ENCODE measurements at regions not wholly inside any gene's neighbourhood (a gene's known extent, or its start where the extent isn't known, plus 50 kb on each side); places are given as distances from the start of the nearest gene placed in this dataset.
"Not testable (repeated sequence)": the region's sequence is repeated elsewhere in the genome, so short reads cannot be mapped to it uniquely, and the experiment has no call there.

- peaks cover 54% of the 10 kb centered on the region for H3K27me3 ChIP-seq (ENCODE audit: control insufficient read depth, insufficient read depth, low read length)
- no peaks in the 10 kb centered on the region for H3K36me3 ChIP-seq (ENCODE audit: insufficient read depth, low read length)
- H3K4me1 ChIP-seq (ENCODE audit: control insufficient read depth, insufficient read depth, low read length): no peaks in the 10 kb centered on the region
- H3K9ac ChIP-seq (ENCODE audit: low read depth, low read length): no peak overlapping the region
- no peaks in the 10 kb centered on the region for H3K9me3 ChIP-seq (replicated peaks; ENCODE audit: low read length)
- H3K4me2 ChIP-seq (ENCODE audit: low read length): no peak overlapping the region
- no peak overlapping the region for H3K4me3 ChIP-seq (ENCODE audit: low read length)
These were observed 370.2 kb upstream of the CCNH start for GRCh38 chr5:87782916-87783315.

GRCh38 chr5:87781976-87782375 is 369.2 kb upstream of the CCNH start:
- no peaks in the 10 kb centered on the region for H3K4me1 ChIP-seq (ENCODE audit: control insufficient read depth, insufficient read depth, low read length)
- no peak overlapping the region for H3K4me2 ChIP-seq (ENCODE audit: low read length)
- no peaks in the 10 kb centered on the region for H3K9me3 ChIP-seq (replicated peaks; ENCODE audit: low read length)
- no peak overlapping the region for H3K9ac ChIP-seq (ENCODE audit: low read depth, low read length)
- H3K27me3 ChIP-seq (ENCODE audit: control insufficient read depth, insufficient read depth, low read length): peaks cover 50% of the 10 kb centered on the region
- H3K36me3 ChIP-seq (ENCODE audit: insufficient read depth, low read length): no peaks in the 10 kb centered on the region
- H3K4me3 ChIP-seq (ENCODE audit: low read length): no peak overlapping the region

GRCh38 chr5:87780831-87781760 is 368.4 kb upstream of the CCNH start:
- no peaks in the 10 kb centered on the region for H3K36me3 ChIP-seq (ENCODE audit: insufficient read depth, low read length)
- no peaks in the 10 kb centered on the region for H3K4me1 ChIP-seq (ENCODE audit: control insufficient read depth, insufficient read depth, low read length)
- H3K4me3 ChIP-seq (ENCODE audit: low read length): no peak overlapping the region
- no peaks in the 10 kb centered on the region for H3K9me3 ChIP-seq (replicated peaks; ENCODE audit: low read length)
- H3K9ac ChIP-seq (ENCODE audit: low read depth, low read length): no peak overlapping the region
- peaks cover 44% of the 10 kb centered on the region for H3K27me3 ChIP-seq (ENCODE audit: control insufficient read depth, insufficient read depth, low read length)
- H3K4me2 ChIP-seq (ENCODE audit: low read length): peak overlapping the region; percentile 32

- no peaks in the 10 kb centered on the region for H3K9me3 ChIP-seq (replicated peaks; ENCODE audit: low read length)
- no peak overlapping the region for H3K4me3 ChIP-seq (ENCODE audit: low read length)
- no peaks in the 10 kb centered on the region for H3K4me1 ChIP-seq (ENCODE audit: control insufficient read depth, insufficient read depth, low read length)
- peaks cover 23% of the 10 kb centered on the region for H3K27me3 ChIP-seq (ENCODE audit: control insufficient read depth, insufficient read depth, low read length)
- H3K9ac ChIP-seq (ENCODE audit: low read depth, low read length): no peak overlapping the region
- no peak overlapping the region for H3K4me2 ChIP-seq (ENCODE audit: low read length)
- no peaks in the 10 kb centered on the region for H3K36me3 ChIP-seq (ENCODE audit: insufficient read depth, low read length)
These were observed 366.1 kb upstream of the CCNH start for GRCh38 chr5:87778876-87779275.

GRCh38 chr5:87777877-87778276 is 365.1 kb upstream of the CCNH start:
- H3K27me3 ChIP-seq (ENCODE audit: control insufficient read depth, insufficient read depth, low read length): peaks cover 18% of the 10 kb centered on the region
- H3K9me3 ChIP-seq (replicated peaks; ENCODE audit: low read length): no peaks in the 10 kb centered on the region
- no peak overlapping the region for H3K4me3 ChIP-seq (ENCODE audit: low read length)

GRCh38 chr5:87776785-87777184 is 364.1 kb upstream of the CCNH start:
- Histone ChIP-seq H3K9me3 (replicated peaks; ENCODE audit: low read length) (no peaks in the 10 kb centered on the region), H3K4me3 (ENCODE audit: low read length) (no peak overlapping the region), H3K9ac (ENCODE audit: low read depth, low read length) (no peak overlapping the region), H3K4me2 (ENCODE audit: low read length) (no peak overlapping the region), H3K4me1 (ENCODE audit: control insufficient read depth, insufficient read depth, low read length) (no peaks in the 10 kb centered on the region), H3K27me3 (ENCODE audit: control insufficient read depth, insufficient read depth, low read length) (peaks cover 13% of the 10 kb centered on the region), H3K36me3 (ENCODE audit: insufficient read depth, low read length) (no peaks in the 10 kb centered on the region)

More at GRCh38 chr5:87777877-87778276, 365.1 kb upstream of the CCNH start:
- H3K9ac ChIP-seq (ENCODE audit: low read depth, low read length): no peak overlapping the region
- no peaks in the 10 kb centered on the region for H3K4me1 ChIP-seq (ENCODE audit: control insufficient read depth, insufficient read depth, low read length)
- no peaks in the 10 kb centered on the region for H3K36me3 ChIP-seq (ENCODE audit: insufficient read depth, low read length)
- no peak overlapping the region for H3K4me2 ChIP-seq (ENCODE audit: low read length)

GRCh38 chr5:87776302-87776701 is 363.6 kb upstream of the CCNH start:
- not testable (repeated sequence) for H3K36me3 ChIP-seq (ENCODE audit: insufficient read depth, low read length); H3K27me3 ChIP-seq (ENCODE audit: control insufficient read depth, insufficient read depth, low read length); H3K4me3 ChIP-seq (ENCODE audit: low read length); H3K9ac ChIP-seq (ENCODE audit: low read depth, low read length); H3K4me2 ChIP-seq (ENCODE audit: low read length); H3K9me3 ChIP-seq (replicated peaks; ENCODE audit: low read length); H3K4me1 ChIP-seq (ENCODE audit: control insufficient read depth, insufficient read depth, low read length)

GRCh38 chr5:87775228-87775627 is 362.5 kb upstream of the CCNH start:
- Histone ChIP-seq H3K36me3 (ENCODE audit: insufficient read depth, low read length) (no peaks in the 10 kb centered on the region), H3K4me2 (ENCODE audit: low read length) (no peak overlapping the region), H3K9ac (ENCODE audit: low read depth, low read length) (no peak overlapping the region), H3K4me1 (ENCODE audit: control insufficient read depth, insufficient read depth, low read length) (no peaks in the 10 kb centered on the region), H3K9me3 (replicated peaks; ENCODE audit: low read length) (no peaks in the 10 kb centered on the region), H3K27me3 (ENCODE audit: control insufficient read depth, insufficient read depth, low read length) (peaks cover 18% of the 10 kb centered on the region), H3K4me3 (ENCODE audit: low read length) (no peak overlapping the region)

- Histone ChIP-seq H3K9me3 (replicated peaks; ENCODE audit: low read length) (no peaks in the 10 kb centered on the region), H3K9ac (ENCODE audit: low read depth, low read length) (no peak overlapping the region), H3K36me3 (ENCODE audit: insufficient read depth, low read length) (no peaks in the 10 kb centered on the region), H3K27me3 (ENCODE audit: control insufficient read depth, insufficient read depth, low read length) (peaks cover 22% of the 10 kb centered on the region), H3K4me1 (ENCODE audit: control insufficient read depth, insufficient read depth, low read length) (no peaks in the 10 kb centered on the region), H3K4me2 (ENCODE audit: low read length) (no peak overlapping the region), H3K4me3 (ENCODE audit: low read length) (no peak overlapping the region)
These were observed 362.1 kb upstream of the CCNH start for GRCh38 chr5:87774804-87775203.

- H3K4me2 ChIP-seq (ENCODE audit: low read length): no peak overlapping the region
- H3K9me3 ChIP-seq (replicated peaks; ENCODE audit: low read length): no peaks in the 10 kb centered on the region
- H3K4me3 ChIP-seq (ENCODE audit: low read length): no peak overlapping the region
- no peak overlapping the region for H3K9ac ChIP-seq (ENCODE audit: low read depth, low read length)
- H3K36me3 ChIP-seq (ENCODE audit: insufficient read depth, low read length): no peaks in the 10 kb centered on the region
- H3K4me1 ChIP-seq (ENCODE audit: control insufficient read depth, insufficient read depth, low read length): no peaks in the 10 kb centered on the region
- peaks cover 29% of the 10 kb centered on the region for H3K27me3 ChIP-seq (ENCODE audit: control insufficient read depth, insufficient read depth, low read length)
These were observed 357.9 kb upstream of the CCNH start for GRCh38 chr5:87770601-87771121.

GRCh38 chr5:87770016-87770570 is 357.4 kb upstream of the CCNH start:
- no peak overlapping the region for H3K9ac ChIP-seq (ENCODE audit: low read depth, low read length)
- no peaks in the 10 kb centered on the region for H3K4me1 ChIP-seq (ENCODE audit: control insufficient read depth, insufficient read depth, low read length)
- H3K27me3 ChIP-seq (ENCODE audit: control insufficient read depth, insufficient read depth, low read length): peaks cover 32% of the 10 kb centered on the region
- H3K4me2 ChIP-seq (ENCODE audit: low read length): no peak overlapping the region
- no peak overlapping the region for H3K4me3 ChIP-seq (ENCODE audit: low read length)
- H3K9me3 ChIP-seq (replicated peaks; ENCODE audit: low read length): no peaks in the 10 kb centered on the region
- H3K36me3 ChIP-seq (ENCODE audit: insufficient read depth, low read length): no peaks in the 10 kb centered on the region

Measured in skeletal muscle satellite cell (primary cell).